HG02973 (cell line): ENCODE measurements at regions not wholly inside any gene's neighbourhood (a gene's known extent, or its start where the extent isn't known, plus 50 kb on each side); places are given as distances from the start of the nearest gene placed in this dataset.

Experiments
- ATAC-seq: cut with Tn5 transposase; IDR thresholded peaks from one replicate; pipeline ENCODE4 v1.9.1; 2021; ENCODE audit warnings: moderate library complexity; ENCODE audit not compliant: unreplicated experiment

DNA sequence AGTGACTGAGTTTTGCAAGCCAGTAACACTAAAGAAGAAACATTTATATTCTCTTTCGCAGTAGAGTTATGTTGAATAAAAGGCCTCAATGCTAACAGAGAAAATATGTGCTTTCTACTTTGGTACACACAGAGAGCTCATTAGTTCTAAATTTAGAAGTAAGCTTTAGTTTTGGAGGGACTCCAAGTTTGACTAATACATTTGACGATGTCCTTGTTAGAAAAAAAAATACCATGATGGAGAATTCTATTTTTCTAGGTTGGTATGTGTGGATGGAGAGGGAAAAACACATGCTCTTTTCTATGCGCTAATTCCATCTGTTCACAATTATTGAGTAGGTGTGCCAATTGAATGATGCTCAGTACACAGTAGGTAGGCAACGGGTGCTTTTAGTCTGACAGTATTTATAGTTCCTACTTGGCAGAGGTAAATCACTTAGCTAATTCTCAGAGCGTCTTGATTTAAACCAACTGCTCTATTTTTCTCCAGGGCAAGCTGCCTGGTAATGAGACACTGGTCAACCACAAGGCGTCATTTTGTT lies 327.2 kb upstream of the AKR1E2 start:
- ATAC-seq: no peak

DNA sequence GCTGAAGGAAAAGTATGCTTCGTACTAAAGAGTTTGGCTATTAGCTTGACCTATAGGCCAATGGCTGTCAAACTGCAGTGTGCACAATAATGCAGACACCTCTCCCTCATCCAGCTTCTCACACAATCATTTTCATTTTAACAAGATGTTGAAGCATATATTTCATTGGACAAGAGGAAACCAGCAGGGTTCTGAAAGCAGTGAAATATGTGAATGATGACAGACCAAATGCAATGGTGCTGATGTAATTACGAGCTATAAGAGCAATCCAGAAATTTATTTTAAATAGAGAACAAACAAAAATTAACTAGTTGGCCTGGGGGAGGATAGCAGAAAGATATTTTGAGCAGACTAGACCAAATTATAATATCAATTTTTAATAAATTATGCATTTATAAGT lies 331.5 kb upstream of the AKR1E2 start:
- ATAC-seq: no peak

DNA sequence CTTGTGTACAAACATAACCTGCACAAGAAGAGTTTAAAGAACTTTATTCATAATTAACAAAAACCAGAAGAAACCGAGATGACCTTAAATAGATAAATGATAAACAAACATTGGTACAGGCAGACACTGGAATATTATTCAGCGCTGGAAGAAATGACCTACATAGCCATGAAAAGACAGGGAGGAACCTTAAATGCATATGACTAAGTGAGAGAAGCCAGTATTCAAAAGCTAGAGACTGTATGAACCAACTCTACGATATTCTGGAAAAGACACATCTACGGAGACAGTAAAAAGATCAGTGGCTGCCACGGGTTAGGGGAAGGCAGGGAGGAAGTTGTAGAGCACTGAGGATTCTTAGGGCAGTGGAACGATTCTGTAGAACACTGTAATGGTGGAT lies 333.8 kb upstream of the AKR1E2 start:
- no peak for ATAC-seq

DNA sequence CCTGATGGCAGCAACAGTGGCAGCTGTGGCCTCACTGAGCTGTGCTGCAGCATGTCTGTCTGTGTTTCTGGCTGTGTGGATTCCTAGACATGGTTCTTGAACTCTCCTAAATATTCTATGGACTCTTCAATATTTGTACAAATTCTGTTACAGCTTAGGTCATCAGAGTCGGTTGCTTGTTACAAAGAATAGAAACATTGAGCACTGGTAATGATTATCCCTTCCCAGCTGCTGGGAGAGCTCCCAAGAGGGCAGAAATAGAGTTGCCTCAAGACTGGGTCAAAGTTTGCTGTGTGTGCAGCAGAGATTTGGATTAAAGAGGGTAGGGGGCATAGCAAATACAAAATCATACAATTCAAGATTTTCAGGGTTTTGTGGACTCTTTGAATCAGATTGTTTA lies 337.1 kb upstream of the AKR1E2 start:
- no peak for ATAC-seq

DNA sequence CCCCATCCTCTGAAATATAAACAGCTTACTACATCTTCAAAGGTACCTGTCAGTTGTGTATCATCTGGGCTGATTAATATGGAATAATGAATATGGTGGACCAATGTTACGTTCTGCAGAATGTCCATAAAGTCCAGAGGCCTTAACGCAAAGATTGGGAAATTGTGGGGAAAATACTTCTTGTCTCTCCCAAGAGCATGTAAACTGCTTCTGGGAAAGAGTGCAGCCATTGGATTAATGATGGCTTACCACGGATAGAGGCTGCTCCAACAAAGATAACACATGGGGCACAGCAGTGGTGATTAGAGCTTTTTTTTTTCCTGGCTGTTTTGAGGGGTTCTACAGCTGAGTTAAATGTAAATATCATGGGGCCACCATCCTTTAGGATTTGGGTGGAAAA lies 340.4 kb upstream of the AKR1E2 start:
- no peak for ATAC-seq

DNA sequence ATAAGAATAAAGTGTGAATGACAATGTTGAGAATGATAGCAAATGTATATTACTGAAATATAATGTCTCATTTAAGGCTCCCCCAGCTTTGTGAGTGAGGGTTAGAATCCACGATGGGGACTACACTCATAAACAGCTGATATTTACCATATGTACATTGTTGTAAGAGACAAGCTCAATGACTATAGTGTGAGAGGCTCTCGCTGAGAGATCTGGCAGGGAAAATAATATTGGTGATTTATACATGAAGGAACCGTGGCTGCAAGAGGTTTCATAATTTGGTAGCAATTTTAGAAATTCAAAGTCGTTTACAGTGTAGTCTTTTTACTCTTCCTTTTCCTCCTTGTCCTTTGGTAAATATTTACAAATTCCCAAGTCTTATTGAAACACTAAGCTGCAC lies 342.2 kb upstream of the AKR1E2 start:
- no peak for ATAC-seq

DNA sequence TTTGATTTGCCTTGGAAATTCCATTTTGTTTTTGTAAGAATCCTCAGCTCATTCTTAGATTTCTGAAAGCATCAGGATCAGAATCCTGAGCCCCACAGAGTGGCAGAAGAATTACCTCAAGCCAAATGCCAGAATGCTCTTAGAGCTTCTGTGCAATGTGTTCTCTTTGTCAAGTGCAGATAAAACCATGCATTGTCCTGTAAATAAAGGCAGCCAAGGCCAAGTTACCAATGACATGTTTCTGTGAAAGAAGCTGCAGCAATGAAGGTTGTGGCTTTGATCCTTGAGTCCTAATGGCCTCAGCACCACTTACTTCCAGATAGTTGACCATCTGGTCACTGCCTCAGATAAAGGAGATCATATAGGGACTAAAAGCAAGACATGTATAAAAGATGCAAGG lies 343.3 kb upstream of the AKR1E2 start:
- no peak for ATAC-seq

DNA sequence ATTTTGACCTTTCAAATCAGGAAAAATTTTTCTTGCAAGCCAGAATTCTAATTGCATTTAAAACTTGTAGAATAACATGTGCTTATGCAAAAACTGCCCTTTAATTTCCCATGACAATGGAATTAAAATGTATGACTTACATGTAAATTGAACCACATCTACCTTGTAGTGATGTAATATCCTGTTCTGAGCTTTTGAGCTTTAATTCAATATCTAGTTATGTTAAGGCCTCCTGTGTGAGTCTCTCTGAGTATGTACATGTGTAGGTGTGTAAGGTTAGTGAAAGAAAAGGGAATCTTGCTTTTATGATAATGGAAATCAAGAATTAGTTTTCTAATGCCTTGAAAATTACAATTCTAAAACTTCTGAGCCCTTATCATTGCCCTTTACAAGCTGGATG lies 344.8 kb upstream of the AKR1E2 start:
- ATAC-seq: no peak

DNA sequence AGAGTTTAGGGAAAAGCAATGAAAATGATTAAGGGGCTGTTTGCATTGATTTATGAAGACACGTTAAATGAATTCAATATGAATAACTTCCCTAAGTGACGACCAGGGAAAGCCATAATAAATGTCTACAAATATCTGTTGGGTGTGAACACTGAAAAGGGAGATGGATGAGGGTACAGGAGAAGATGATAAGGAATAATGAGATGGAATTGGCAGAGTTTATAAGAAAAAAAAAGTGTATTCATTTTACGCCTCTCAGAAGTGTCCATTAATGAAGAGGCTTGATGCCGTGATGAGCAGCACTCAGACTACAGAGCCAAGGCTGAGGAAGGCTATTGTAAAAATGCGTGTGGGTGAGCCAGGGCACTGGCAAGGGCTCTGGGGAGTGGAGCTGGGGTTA lies 346.7 kb upstream of the AKR1E2 start:
- ATAC-seq: no peak

DNA sequence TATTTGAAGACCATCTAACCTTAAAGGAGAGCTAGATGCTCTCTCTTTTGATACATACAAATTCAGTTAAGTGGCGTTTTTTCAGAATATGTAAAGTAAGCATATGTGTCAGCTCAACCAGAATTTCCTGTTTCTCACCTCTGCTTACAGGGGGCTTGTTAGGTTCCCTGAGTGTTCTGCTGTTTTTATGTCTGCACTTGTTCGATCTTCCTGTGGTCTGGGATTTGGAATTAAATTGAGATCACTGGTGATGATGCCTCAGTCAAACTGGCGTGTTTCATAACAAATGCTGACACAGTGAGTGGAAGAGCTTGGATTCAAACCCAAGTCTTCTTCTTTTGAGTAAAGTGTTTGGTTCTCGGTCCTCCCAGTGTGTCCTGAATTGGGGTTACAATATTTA lies 348.3 kb upstream of the AKR1E2 start:
- ATAC-seq: no peak

DNA sequence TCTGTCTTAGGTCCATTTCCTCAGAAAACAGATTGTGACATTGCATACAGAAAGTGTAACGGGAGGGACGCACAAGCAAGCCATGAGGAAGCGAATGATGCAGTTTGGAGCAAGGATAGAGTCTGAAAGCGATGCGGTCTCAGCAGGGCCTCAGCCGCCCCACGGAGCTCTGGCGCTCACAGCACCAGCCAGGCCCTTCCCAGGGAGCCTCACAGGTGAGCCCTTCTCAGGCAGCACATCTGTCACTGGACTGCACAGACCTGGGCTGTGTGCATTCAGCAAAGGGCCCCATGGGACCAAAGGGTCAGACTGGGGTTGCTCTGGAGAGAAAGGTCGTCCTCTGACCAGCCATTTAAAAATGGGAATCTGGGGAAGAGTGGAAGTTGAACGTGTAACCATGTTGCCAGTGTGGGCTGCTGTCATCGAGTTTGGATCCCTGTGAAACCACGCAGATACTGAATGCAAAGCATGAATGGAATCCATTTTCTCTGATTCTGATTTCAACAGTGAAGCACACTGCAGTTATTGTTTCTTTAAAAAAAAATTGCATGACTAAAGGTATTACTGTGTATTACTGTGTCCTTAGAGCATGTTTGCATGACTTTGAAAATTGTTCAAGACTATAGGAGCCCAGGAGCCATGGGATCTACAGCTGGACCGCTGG lies 350.0 kb upstream of the AKR1E2 start:
- no peak for ATAC-seq

DNA sequence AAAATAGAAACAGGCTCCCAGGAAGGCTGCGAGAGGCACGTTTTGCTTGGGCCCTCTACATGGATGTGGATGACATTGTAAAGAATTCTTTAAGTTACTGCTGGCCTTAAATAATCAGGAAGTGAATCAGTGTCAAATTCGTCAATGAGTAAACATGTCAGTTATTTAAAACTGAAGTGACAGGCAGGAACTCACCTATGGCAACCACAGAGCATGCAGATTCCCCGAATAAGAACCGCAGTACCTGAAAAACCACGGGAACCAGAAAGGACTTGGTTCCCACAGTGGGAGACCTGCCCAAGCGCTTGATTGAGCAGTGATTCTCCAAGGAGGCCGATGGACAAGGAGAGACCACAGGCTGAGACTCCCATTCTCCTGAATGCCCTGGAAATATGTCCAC lies 351.2 kb upstream of the AKR1E2 start:
- ATAC-seq: no peak

DNA sequence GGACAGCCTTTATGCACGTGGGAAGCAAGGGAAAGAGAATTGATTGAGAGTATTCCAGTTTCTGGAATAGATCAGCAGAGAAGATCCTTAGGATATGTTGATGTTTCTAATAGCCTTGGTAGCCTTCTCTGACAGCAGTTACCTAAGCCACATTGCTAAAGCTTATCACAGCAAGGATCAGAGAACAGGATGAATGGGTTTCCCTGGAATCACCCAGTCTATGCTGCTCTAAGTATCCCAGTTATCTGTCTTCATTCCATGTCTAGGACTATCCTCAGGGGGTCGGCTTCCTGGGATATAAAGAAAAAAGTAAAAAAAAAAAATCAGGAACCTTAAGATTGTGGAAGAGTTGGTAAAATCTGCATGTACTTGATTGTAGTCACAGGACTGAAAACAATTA lies 352.0 kb upstream of the AKR1E2 start:
- no peak for ATAC-seq

DNA sequence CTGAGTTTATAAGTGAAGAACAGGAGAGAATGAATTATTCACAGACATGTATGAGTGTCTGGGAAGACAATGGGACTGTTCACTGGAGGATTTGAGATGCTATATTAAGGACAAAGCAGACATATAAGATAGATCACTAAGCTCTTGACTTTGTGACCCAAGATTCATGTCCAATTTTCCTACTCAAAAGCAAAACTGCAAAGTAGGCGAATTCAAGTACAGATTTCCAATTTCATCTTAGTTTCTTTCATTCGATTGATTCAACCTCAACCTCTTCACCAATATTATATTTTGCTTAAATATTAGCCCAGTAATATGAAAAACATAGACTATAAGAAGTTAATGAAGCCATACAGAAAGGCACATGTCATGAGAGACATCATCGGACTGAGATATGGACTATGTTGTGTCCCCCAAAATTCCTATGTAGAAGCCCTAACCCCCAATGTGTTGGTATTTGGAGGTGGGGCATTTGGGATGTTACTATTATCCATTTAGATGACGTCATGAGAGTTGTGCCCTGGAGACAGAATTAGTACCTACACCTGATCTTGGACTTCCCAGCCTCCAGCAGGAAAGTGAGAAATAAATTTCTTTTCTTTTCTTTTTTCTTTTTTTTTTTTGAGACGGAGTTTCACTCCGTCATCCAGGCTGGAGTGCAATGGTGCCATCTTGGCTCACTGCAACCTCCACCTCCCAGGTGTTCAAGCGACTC lies 353.7 kb upstream of the AKR1E2 start:
- no peak for ATAC-seq

DNA sequence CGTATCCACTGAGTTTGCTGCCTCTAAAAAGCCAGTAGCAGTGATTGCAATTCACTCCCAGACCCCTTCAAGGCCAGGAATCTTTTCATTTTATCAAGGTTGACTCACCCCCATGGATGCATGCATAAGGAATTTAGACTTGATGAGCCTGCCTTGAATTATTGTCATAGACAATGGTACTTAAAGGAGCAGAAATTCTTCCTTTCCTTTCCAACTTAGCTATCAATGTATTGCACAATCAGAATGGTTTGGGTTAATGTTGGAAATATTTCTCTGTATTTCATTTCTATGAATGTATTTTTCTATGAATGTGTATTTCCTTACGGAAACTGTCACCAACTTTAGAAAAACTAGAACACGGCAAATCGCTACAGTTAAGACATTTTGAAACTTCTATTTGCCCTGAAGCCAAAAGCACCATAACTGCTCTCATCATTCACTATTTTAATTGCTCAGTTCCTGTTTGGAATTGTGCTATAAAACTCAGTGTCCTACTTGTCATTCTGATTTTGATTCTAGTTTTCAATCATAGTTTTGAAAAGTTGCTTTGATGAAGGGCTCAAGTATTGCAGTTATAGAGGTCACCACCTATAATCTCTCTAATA lies 355.7 kb upstream of the AKR1E2 start:
- ATAC-seq: no peak

DNA sequence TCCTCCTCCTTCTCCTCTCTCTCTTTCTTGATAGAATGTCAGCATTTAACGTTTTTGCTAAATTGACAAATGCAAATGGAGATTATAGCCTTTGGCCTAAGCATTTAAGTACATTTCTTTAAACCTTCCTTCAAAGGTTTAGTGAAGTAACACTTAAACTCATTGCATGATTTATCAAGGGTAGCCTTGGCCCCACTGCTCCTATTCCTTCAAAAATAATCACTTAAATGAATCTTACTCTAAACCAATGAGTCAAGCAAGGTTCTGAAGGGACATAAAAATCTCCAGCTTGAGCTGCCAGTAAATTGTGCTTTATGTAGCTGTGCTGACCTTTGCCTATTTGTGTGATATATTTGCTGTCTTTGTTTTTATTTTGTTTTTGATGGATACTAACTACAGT lies 358.5 kb upstream of the AKR1E2 start:
- ATAC-seq: no peak

DNA sequence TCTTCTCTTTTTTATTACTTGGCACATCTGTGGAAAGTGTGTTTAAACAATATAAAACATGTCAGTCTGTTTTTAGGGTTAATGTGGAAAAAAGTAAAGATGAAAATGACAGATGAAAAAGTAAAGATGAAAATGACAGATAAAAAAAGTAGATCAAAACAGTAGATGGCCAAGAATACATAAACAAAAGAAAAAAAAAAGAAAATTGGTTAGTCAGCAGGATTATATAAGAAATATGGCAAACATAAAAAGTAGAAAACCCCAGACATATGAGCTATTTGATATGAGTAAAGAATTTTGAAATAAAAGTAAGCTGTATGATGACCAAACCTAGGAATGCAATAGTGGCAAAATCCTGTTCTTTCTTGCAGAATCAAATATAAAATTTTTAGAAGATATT lies 365.7 kb upstream of the AKR1E2 start:
- no peak for ATAC-seq

DNA sequence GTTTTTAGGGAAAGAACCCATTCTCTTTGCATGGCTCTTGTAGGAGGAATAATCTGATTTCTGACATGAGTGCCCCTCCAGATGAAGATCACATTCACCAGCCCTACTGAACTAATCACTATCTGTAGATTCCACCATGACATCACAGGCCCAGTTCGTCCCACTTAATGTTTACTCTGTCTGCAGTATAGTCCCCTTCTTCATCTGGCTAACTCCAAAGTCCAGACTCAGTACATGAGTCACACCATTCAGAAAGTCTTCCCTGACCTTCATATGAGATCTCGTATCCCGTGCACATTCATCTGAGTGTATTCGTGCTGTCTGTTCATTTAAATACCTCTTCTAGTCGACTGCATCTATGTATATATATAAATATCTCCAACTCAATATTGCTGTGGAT lies 366.5 kb upstream of the AKR1E2 start:
- ATAC-seq: no peak

DNA sequence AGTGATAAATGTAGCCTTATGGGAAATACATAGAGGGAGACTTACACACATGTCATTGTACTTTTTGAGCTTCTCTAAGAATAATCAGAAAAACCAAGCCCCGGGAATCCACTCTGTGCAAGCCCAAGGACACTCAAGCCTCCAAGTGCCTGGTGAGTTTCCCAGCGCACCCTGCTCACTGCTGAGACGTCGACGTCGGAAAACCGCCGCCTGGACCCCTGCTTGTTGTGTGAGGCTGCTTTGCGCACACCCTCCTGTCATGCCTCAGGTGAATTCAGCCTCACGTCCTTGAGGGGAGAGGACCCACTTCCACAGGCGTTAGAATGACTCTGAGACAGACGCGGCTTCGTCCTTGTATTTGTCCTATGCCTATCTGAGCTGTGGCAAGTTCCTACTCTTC lies 368.4 kb upstream of the AKR1E2 start:
- no peak for ATAC-seq

DNA sequence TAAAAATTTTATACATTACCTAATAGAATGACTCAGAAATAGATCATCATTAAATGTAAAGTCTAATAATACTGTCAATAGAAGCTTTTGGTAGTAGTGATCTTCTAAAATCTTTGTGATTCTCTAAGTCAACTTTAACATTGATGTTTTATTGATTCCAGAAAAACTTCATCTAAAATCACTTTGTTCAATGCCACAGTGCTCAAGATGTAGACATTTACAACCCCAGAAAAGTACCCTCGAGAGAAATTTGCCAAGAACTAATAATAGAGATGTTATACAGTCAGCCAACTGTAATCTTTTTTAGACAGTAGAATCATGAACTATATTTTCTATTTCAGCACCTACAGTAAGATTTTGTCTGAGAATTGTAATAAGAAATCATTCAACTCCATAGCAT lies 369.2 kb upstream of the AKR1E2 start:
- no peak for ATAC-seq

DNA sequence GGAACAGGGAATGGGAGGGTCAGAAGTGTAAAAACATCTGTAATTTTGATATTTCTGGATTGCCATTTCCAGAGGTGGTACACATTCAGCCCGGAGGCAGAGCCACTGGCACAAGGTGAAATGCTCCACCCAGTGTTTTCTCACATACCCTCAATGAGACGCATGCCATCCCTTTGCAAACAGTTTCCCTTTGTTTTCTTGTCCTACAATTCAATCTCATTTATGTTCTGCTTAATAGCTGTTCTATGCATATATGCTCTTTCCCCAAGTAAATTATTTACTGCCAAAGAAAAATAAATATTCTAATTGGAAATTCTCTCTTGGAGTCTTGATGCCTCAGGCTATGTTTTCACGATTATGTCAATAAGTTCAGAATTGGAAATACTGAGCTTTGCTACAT lies 369.7 kb upstream of the AKR1E2 start:
- ATAC-seq: no peak

DNA sequence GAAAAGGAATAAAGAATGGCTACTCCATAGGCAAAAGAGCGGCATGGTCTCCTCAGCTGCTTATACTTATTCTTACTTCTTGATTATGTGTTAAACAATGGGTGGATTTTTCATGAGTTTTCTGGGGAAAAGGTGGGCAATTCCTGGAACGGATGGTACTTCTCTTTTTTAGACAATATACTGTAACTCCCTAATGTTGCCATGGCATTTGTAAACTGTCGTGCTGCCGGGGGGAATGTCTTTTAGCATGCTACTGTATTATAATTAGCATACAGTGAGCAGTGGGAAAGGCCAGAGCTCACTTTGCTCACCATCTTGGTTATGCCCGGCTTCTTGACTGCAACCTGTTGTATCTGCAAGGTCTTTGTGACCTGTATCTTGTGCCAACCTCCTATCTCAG lies 372.1 kb upstream of the AKR1E2 start:
- ATAC-seq: no peak
